ENCODE measurements at regions not wholly inside any gene's neighbourhood (a gene's known extent, or its start where the extent isn't known, plus 50 kb on each side); places are given as distances from the start of the nearest gene placed in this dataset.

DNA sequence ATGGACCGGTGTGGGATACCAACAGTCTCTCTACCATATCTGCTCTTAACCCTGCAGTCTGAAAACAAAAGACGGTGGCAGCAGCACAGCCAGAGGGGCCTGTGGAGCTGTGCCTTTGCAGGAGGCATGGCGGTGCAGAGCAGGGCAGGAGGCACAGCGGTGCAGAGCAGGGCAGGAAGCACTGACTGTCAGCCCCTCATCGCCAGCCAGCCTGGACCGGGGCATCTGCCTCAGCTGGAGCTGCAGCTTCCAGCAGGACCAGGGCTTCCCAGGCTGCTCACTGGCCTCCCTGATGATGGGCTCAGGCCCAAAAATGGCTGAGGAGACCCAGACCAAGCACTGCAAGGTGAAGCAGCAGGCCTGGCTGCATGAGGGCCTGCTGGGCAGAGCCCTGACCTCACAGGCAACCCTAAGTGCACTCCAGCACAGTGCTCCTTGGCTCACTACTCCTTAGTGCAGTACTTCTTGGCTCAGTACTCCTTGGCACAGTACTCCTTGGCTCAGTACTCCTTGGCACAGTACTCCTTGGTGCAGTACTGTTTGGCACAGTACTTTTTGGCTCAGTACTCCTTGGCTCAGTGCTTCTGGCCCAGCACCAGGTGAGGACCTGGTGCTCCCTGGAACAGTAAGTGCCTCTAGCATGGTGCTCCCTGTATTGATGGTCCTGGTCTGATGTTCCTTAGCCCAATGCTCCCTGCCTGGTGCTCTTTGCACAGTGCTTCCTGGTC, 78.0 kb downstream of the DHCR7 start:
- TF ChIP-seq, protein P1, sequence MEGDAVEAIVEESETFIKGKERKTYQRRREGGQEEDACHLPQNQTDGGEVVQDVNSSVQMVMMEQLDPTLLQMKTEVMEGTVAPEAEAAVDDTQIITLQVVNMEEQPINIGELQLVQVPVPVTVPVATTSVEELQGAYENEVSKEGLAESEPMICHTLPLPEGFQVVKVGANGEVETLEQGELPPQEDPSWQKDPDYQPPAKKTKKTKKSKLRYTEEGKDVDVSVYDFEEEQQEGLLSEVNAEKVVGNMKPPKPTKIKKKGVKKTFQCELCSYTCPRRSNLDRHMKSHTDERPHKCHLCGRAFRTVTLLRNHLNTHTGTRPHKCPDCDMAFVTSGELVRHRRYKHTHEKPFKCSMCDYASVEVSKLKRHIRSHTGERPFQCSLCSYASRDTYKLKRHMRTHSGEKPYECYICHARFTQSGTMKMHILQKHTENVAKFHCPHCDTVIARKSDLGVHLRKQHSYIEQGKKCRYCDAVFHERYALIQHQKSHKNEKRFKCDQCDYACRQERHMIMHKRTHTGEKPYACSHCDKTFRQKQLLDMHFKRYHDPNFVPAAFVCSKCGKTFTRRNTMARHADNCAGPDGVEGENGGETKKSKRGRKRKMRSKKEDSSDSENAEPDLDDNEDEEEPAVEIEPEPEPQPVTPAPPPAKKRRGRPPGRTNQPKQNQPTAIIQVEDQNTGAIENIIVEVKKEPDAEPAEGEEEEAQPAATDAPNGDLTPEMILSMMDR (IDR thresholded peaks at IDR 0.05): no peak
- no peak for TF ChIP-seq POLR2A (IDR thresholded peaks at IDR 0.05)
